ENCODE measurements at regions not wholly inside any gene's neighbourhood (a gene's known extent, or its start where the extent isn't known, plus 50 kb on each side); places are given as distances from the start of the nearest gene placed in this dataset.

DNA sequence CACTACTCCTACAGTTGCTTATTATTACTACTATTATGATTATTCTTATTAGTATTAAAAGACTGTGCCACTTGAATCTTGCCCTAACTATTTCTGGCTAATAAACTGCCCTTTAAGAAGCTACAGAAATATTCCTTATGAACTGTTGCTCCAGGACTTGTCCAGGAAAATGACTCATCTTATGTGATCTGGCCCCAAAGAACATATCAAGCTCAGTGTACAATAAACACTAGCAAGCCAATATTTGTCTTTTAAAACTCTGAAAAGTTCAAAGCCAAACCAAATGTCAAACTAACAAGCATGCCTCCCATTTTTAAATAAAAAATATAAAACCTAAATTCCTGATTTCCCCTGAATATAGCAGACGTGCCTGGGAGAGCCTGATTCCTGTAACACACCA, 88.7 kb upstream of the SIM2 start:
- BruUV-seq (replicated peaks), result no TSS peak
- TF ChIP-seq, protein P1, sequence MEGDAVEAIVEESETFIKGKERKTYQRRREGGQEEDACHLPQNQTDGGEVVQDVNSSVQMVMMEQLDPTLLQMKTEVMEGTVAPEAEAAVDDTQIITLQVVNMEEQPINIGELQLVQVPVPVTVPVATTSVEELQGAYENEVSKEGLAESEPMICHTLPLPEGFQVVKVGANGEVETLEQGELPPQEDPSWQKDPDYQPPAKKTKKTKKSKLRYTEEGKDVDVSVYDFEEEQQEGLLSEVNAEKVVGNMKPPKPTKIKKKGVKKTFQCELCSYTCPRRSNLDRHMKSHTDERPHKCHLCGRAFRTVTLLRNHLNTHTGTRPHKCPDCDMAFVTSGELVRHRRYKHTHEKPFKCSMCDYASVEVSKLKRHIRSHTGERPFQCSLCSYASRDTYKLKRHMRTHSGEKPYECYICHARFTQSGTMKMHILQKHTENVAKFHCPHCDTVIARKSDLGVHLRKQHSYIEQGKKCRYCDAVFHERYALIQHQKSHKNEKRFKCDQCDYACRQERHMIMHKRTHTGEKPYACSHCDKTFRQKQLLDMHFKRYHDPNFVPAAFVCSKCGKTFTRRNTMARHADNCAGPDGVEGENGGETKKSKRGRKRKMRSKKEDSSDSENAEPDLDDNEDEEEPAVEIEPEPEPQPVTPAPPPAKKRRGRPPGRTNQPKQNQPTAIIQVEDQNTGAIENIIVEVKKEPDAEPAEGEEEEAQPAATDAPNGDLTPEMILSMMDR (IDR thresholded peaks at IDR 0.05; ENCODE audit: unreplicated experiment), result no peak
- Mint-ChIP-seq H3K36me3 (ENCODE audit: insufficient read depth, unreplicated experiment) (no peaks in the 10 kb centered on the region), H3K27ac (ENCODE audit: low read depth, unreplicated experiment) (no peak overlapping the region), H3K4me1 (ENCODE audit: insufficient read depth, unreplicated experiment) (peaks cover 6% of the 10 kb centered on the region), H3K27me3 (ENCODE audit: insufficient read depth, unreplicated experiment) (peaks cover 38% of the 10 kb centered on the region), H3K9me3 (ENCODE audit: unreplicated experiment) (peaks cover 18% of the 10 kb centered on the region), H3K4me3 (ENCODE audit: unreplicated experiment) (no peak overlapping the region)
- intact Hi-C loops (cut with micrococcal nuclease), result no loop called here
- DNase-seq (ENCODE audit: unreplicated experiment), result no peak
- ChIA-PET CTCF (interaction anchor here (1.5 kb wide), 1 partner anchor 20 kb away, joined by 10 read pairs; no protein-coding TSS in a partner anchor), POLR2A (no interaction called here)

DNA sequence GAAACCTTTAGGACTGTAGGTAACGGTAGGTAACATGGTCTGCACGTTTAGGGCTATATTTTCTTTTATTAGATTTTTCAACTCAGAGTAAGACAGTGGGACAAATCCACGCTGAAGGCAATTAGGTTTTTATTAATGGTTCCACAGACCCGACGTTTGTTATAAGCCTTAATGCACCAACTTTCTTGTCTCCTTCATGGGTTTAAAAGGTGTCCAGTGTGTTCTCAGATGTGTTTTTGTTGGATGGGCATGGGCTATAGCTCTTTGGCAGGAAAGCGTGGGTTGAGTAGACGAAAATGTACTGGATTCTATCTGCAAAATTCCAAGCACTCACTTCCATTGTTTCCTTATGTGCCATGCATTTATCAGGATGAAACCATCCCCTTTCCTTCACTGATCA, 88.0 kb upstream of the SIM2 start:
- Mint-ChIP-seq H3K27me3 (ENCODE audit: insufficient read depth, unreplicated experiment) (peaks cover 42% of the 10 kb centered on the region), H3K4me3 (ENCODE audit: unreplicated experiment) (no peak overlapping the region)
- POLR2A ChIA-PET, result interaction anchor here (1.1 kb wide), 1 partner anchor 238 kb away, joined by 3 read pairs; no protein-coding TSS in a partner anchor

DNA sequence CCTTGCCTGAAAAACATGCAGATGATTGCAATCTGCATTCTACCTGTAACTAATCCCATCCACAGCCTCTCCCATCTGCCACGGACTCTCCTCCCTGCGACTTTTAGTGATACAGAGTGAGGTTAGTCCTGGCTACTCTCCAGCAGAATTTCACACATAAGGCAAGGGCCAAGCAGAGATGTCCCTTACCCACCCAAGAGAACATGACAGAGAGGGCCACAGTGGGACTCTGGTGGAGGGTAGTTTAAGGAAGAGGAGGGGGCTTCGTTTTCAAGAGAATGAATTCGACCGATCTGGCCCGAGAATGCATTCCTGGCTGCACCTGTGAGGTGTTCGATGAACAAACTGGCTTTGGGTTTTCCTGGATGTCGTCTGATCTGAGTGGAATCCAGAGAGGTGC, 87.5 kb upstream of the SIM2 start:
- H3K27me3 Mint-ChIP-seq (ENCODE audit: insufficient read depth, unreplicated experiment), result peaks cover 46% of the 10 kb centered on the region
- H3K4me1 Mint-ChIP-seq (ENCODE audit: insufficient read depth, unreplicated experiment), result peaks cover 6% of the 10 kb centered on the region
- ChIA-PET POLR2A (interaction anchor here (1.1 kb wide), 1 partner anchor 238 kb away, joined by 3 read pairs; no protein-coding TSS in a partner anchor), CTCF (interaction anchor here (0.6 kb wide), 1 partner anchor 23 kb away, joined by 3 read pairs; no protein-coding TSS in a partner anchor)
- no peak for DNase-seq (ENCODE audit: unreplicated experiment)
- no peak overlapping the region for H3K4me3 Mint-ChIP-seq (ENCODE audit: unreplicated experiment)
- no peak overlapping the region for H3K27ac Mint-ChIP-seq (ENCODE audit: low read depth, unreplicated experiment)
- H3K9me3 Mint-ChIP-seq (ENCODE audit: unreplicated experiment), result peaks cover 18% of the 10 kb centered on the region
- BruUV-seq (replicated peaks), result no TSS peak
- H3K36me3 Mint-ChIP-seq (ENCODE audit: insufficient read depth, unreplicated experiment), result no peaks in the 10 kb centered on the region
- intact Hi-C loops (cut with micrococcal nuclease), result no loop called here
- TF ChIP-seq, protein P1 (IDR thresholded peaks at IDR 0.05; ENCODE audit: unreplicated experiment), result no peak

More for the DNA sequence above, 88.0 kb upstream of the SIM2 start:
- no TSS peak for BruUV-seq (replicated peaks)
- no peak for DNase-seq (ENCODE audit: unreplicated experiment)
- Mint-ChIP-seq H3K36me3 (ENCODE audit: insufficient read depth, unreplicated experiment) (no peaks in the 10 kb centered on the region), H3K27ac (ENCODE audit: low read depth, unreplicated experiment) (no peak overlapping the region), H3K4me1 (ENCODE audit: insufficient read depth, unreplicated experiment) (peaks cover 6% of the 10 kb centered on the region), H3K9me3 (ENCODE audit: unreplicated experiment) (peaks cover 18% of the 10 kb centered on the region)
- intact Hi-C loops (cut with micrococcal nuclease), result no loop called here
- TF ChIP-seq, protein P1 (IDR thresholded peaks at IDR 0.05; ENCODE audit: unreplicated experiment), result no peak
- CTCF ChIA-PET, result interaction anchor here (0.6 to 1.5 kb wide), 2 partner anchors 20 to 22 kb away, joined by 3 to 10 read pairs; no protein-coding TSS in a partner anchor

DNA sequence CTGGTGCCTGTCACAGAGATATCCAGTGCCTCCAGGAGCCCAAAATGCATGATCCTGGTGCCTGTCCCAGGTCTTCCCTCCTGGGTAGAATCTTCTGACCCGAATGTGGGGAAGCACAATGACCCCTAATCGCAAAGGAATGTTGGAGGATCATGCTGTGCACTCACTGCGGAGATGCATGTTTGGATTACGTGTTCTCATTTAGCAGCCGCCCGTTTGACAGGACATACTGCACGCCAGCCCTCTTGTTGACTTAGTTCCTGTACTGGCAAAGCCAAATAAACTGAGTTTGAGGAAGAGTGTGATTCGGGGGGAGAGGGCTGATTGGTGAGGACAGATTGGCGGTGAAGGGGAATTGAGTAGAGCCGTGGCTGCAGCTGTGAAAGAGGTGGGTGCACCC, 85.9 kb upstream of the SIM2 start:
- Mint-ChIP-seq H3K27me3 (ENCODE audit: insufficient read depth, unreplicated experiment) (peaks cover 55% of the 10 kb centered on the region), H3K4me1 (ENCODE audit: insufficient read depth, unreplicated experiment) (peaks cover 6% of the 10 kb centered on the region), H3K4me3 (ENCODE audit: unreplicated experiment) (no peak overlapping the region), H3K9me3 (ENCODE audit: unreplicated experiment) (peaks cover 25% of the 10 kb centered on the region), H3K27ac (ENCODE audit: low read depth, unreplicated experiment) (no peak overlapping the region), H3K36me3 (ENCODE audit: insufficient read depth, unreplicated experiment) (no peaks in the 10 kb centered on the region)
- intact Hi-C loops (cut with micrococcal nuclease), result no loop called here
- ChIA-PET CTCF (interaction anchor here (0.6 kb wide), 1 partner anchor 327 kb away, joined by 3 read pairs; no protein-coding TSS in a partner anchor), POLR2A (no interaction called here)
- BruUV-seq (replicated peaks), result no TSS peak
- TF ChIP-seq, protein P1 (IDR thresholded peaks at IDR 0.05; ENCODE audit: unreplicated experiment), result no peak
- DNase-seq (ENCODE audit: unreplicated experiment), result no peak

Measured in MCF 10A (cell line).